AG04449 (cell line): ENCODE measurements at regions not wholly inside any gene's neighbourhood (a gene's known extent, or its start where the extent isn't known, plus 50 kb on each side); places are given as distances from the start of the nearest gene placed in this dataset.

Source experiments
- CTCF ChIA-PET: fragments of 350-600 bp; formaldehyde crosslinking; extraction: SDS; loops from one replicate; lab custom pipeline; 2021; ENCODE audit warnings: antibody characterized with exemption; lab: Yijun Ruan, JAX
- POLR2A ChIA-PET: fragments of 400-600, 350-600 bp; formaldehyde crosslinking; extraction: SDS; loops from one replicate; lab custom pipeline; 2020; ENCODE audit warnings: antibody characterized with exemption, inconsistent platforms; lab: Yijun Ruan, JAX
- DNase-seq: peaks from one replicate; pipeline ENCODE4 v3.0.0-alpha.2; 2010; ENCODE audit warnings: low read depth, low spot score
- H3K4me3 ChIP-seq: 2 replicates; pipeline ENCODE4 v1.5.1; 2011; ENCODE audit warnings: low read depth, mild to moderate bottlenecking, control low read depth, low read length
- TF ChIP-seq, protein P1 (sequence below): IDR thresholded peaks from one replicate; pipeline ENCODE4 v1.5.1; 2011; ENCODE audit warnings: mild to moderate bottlenecking, moderate library complexity, low read length, control low read depth, inconsistent platforms; ENCODE audit not compliant: insufficient read depth; ENCODE audit errors: missing control alignments

GRCh38 chr9:75463871-75464270, 375.6 kb downstream of the OSTF1 start:
- POLR2A ChIA-PET = no interaction called here
- CTCF ChIA-PET = no interaction called here

GRCh38 chr9:75464726-75465125, 376.4 kb downstream of the OSTF1 start:
- TF ChIP-seq, protein P1, sequence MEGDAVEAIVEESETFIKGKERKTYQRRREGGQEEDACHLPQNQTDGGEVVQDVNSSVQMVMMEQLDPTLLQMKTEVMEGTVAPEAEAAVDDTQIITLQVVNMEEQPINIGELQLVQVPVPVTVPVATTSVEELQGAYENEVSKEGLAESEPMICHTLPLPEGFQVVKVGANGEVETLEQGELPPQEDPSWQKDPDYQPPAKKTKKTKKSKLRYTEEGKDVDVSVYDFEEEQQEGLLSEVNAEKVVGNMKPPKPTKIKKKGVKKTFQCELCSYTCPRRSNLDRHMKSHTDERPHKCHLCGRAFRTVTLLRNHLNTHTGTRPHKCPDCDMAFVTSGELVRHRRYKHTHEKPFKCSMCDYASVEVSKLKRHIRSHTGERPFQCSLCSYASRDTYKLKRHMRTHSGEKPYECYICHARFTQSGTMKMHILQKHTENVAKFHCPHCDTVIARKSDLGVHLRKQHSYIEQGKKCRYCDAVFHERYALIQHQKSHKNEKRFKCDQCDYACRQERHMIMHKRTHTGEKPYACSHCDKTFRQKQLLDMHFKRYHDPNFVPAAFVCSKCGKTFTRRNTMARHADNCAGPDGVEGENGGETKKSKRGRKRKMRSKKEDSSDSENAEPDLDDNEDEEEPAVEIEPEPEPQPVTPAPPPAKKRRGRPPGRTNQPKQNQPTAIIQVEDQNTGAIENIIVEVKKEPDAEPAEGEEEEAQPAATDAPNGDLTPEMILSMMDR = no peak
- POLR2A ChIA-PET = no interaction called here
- CTCF ChIA-PET = no interaction called here
- H3K4me3 ChIP-seq = no peak overlapping the region
- no peak for DNase-seq

More at GRCh38 chr9:75463871-75464270, 375.6 kb downstream of the OSTF1 start:
- no peak overlapping the region for H3K4me3 ChIP-seq
- TF ChIP-seq, protein P1 = no peak
- no peak for DNase-seq

GRCh38 chr9:75467142-75467541, 378.8 kb downstream of the OSTF1 start:
- ChIA-PET POLR2A (no interaction called here), CTCF (no interaction called here)
- DNase-seq = no peak
- H3K4me3 ChIP-seq = no peak overlapping the region
- TF ChIP-seq, protein P1 = no peak

DNA sequence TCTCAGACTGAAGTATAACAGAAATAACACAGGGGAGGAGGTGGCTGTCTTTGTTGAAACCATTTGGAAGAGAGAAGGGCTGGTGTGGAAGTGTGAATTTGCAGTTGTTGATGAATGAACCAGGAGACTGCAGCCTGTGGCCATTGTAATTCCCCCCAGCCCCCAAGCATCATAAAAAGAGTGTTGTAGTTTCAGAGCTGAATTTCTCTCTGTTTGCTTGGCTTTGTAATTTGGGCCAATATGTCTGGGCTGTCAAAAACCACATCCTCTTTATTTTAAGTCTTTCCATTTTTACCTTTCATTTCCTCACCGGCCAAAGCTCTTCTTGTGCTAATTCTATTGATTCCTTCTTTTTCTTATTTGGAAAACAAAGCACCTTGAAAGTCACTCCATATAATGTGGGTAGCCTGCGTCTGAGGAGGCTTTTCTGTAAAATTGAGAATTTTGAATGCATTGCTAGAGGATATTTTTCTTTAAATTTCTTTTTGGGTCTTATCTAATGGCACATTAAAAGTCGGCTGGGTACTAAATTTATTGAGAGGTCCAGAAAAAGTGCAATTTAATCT, 383.3 kb downstream of the OSTF1 start:
- CTCF ChIA-PET = no interaction called here
- TF ChIP-seq, protein P1 = no peak
- POLR2A ChIA-PET = no interaction called here
- H3K4me3 ChIP-seq = no peak overlapping the region
- DNase-seq = no peak

DNA sequence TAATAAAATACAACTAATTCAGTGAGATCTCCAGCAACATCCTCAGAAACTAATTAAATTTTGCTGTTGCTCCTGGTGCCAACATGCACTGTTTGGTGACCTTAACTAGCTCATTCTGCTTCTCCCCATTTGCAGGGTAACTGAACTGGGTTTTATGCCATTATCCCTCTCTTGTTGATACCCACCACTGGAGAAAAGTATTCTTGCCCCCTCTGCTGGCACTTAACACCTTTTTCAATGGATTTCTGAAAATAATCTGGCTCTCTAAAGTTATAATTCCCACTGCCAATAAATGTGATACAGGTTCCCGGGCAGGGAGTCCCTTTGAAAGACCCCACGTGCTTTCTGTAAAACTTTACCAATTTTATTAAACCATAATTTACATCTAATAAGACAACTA, 394.3 kb downstream of the OSTF1 start:
- no peak overlapping the region for H3K4me3 ChIP-seq
- CTCF ChIA-PET = no interaction called here
- no peak for DNase-seq
- TF ChIP-seq, protein P1 = no peak
- POLR2A ChIA-PET = no interaction called here

DNA sequence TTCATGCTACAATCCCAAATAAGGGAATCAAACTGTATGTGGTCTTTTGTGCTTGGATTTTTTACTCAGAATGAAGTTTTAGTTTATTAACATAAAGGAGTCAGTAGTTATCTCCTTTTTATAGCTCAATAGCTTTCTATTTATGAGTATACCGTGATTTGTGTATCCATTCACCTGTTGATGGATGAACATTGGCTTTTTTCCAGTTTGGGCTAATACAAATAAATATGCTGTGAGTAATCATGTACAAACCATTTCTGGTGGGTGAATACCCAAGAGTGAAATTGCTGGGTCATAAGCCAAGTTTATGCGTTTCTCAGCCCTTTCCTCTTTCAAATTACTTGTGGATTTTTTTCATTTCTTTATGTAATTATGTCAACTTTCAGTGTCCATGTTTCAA, 395.3 kb downstream of the OSTF1 start:
- POLR2A ChIA-PET = no interaction called here
- no peak overlapping the region for H3K4me3 ChIP-seq
- CTCF ChIA-PET = no interaction called here
- DNase-seq = no peak
- TF ChIP-seq, protein P1 = no peak
